KMS-11 (cell line): ENCODE measurements at regions not wholly inside any gene's neighbourhood (a gene's known extent, or its start where the extent isn't known, plus 50 kb on each side); places are given as distances from the start of the nearest gene placed in this dataset.

Experiments
- H2AFZ ChIP-seq: fragments of 200-600 bp; sonication (generic); 2 replicates; pipeline ENCODE4 v1.6.1; 2016; ENCODE audit warnings: antibody characterized with exemption, mixed run types, low read depth
- H3K27ac ChIP-seq: fragments of 200-600 bp; sonication (generic); 2 replicates; pipeline ENCODE4 v1.6.1; 2016; ENCODE audit warnings: mild to moderate bottlenecking, mixed run types
- H3K27me3 ChIP-seq: fragments of 200-600 bp; sonication (generic); 2 replicates; pipeline ENCODE4 v1.6.1; 2017; ENCODE audit warnings: mild to moderate bottlenecking, low read depth, mixed run types, moderate library complexity; ENCODE audit not compliant: insufficient read depth
- H3K36me3 ChIP-seq: fragments of 200-600 bp; sonication (generic); 2 replicates; pipeline ENCODE4 v1.6.1; 2017; ENCODE audit warnings: mild to moderate bottlenecking, mixed run types; ENCODE audit not compliant: insufficient read depth
- H3K4me1 ChIP-seq: fragments of 200-600 bp; sonication (generic); 2 replicates; pipeline ENCODE4 v1.6.1; 2016; ENCODE audit warnings: mild to moderate bottlenecking, low read depth, mixed run types; ENCODE audit not compliant: poor library complexity, severe bottlenecking
- H3K4me2 ChIP-seq: fragments of 200-600 bp; sonication (generic); 2 replicates; pipeline ENCODE4 v1.7.0; 2016; ENCODE audit warnings: mild to moderate bottlenecking, mixed run types
- H3K4me3 ChIP-seq: fragments of 200-600 bp; sonication (generic); IDR thresholded peaks from 2 replicates; pipeline ENCODE4 v1.6.1; 2017; ENCODE audit warnings: low read depth, low read length, mixed read lengths; ENCODE audit not compliant: insufficient read depth
- H3K79me2 ChIP-seq: fragments of 200-600 bp; sonication (generic); 2 replicates; pipeline ENCODE4 v1.6.1; 2016; ENCODE audit warnings: low read depth, mixed run types; ENCODE audit not compliant: insufficient read depth
- H3K9ac ChIP-seq: fragments of 200-600 bp; sonication (generic); 2 replicates; pipeline ENCODE4 v1.6.1; 2016; ENCODE audit warnings: mild to moderate bottlenecking, mixed run types
- H4K20me1 ChIP-seq: fragments of 200-600 bp; sonication (generic); 2 replicates; pipeline ENCODE4 v1.6.1; 2016; ENCODE audit warnings: mild to moderate bottlenecking, mixed run types; ENCODE audit not compliant: insufficient read depth
- CTCF ChIP-seq: fragments of 200-600 bp; sonication (generic); conservative IDR thresholded peaks from 2 replicates; pipeline ENCODE4 v1.6.1; 2017; ENCODE audit warnings: low read depth, mild to moderate bottlenecking, antibody characterized with exemption, low read length, moderate library complexity, mixed read lengths

GRCh38 chr1:195709821-195710220 is 898.4 kb downstream of the KCNT2 start:
- H3K4me2 ChIP-seq = no peak overlapping the region
- no peak overlapping the region for H3K27ac ChIP-seq
- no peaks in the 10 kb centered on the region for H3K4me1 ChIP-seq
- no peaks in the 10 kb centered on the region for H3K79me2 ChIP-seq
- no peak overlapping the region for H3K9ac ChIP-seq
- H2AFZ ChIP-seq = no peak overlapping the region
- no peak for TF ChIP-seq CTCF
- H3K27me3 ChIP-seq = no peaks in the 10 kb centered on the region
- no peak overlapping the region for H3K4me3 ChIP-seq
- no peaks in the 10 kb centered on the region for H4K20me1 ChIP-seq
- H3K36me3 ChIP-seq = no peaks in the 10 kb centered on the region

- no peak overlapping the region for H3K27ac ChIP-seq
- H3K4me1 ChIP-seq = peaks cover 4% of the 10 kb centered on the region
- H3K79me2 ChIP-seq = no peaks in the 10 kb centered on the region
- no peak overlapping the region for H2AFZ ChIP-seq
- no peak overlapping the region for H3K9ac ChIP-seq
- H3K4me3 ChIP-seq = no peak overlapping the region
- H4K20me1 ChIP-seq = no peaks in the 10 kb centered on the region
- no peaks in the 10 kb centered on the region for H3K27me3 ChIP-seq
- TF ChIP-seq CTCF = no peak
- no peak overlapping the region for H3K4me2 ChIP-seq
- no peaks in the 10 kb centered on the region for H3K36me3 ChIP-seq
These were observed 904.2 kb downstream of the KCNT2 start for GRCh38 chr1:195704028-195704427.

DNA sequence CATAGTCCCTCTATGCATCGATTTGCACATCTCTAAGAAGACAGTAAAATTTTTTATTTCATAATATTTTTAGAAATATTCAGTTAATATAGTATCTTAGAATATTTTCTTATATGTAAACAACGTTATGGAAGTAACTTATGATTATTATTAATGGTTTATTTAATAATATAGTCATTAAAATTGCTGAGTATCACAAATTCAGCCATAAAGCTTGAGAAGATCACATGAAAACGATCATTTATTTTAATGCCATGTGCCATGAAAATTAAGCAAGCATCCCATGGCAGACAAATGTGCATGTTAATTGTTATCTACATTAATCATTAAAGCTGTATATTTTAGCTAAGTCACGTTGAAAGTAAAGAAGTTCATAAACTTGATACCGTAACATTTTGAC is 907.1 kb downstream of the KCNT2 start:
- TF ChIP-seq CTCF = no peak
- no peaks in the 10 kb centered on the region for H4K20me1 ChIP-seq
- H3K27me3 ChIP-seq = no peaks in the 10 kb centered on the region; the same call in 1 of the 2 replicates
- no peaks in the 10 kb centered on the region for H3K36me3 ChIP-seq
- peaks cover 26% of the 10 kb centered on the region for H3K4me1 ChIP-seq
- no peak overlapping the region for H3K4me2 ChIP-seq
- H3K79me2 ChIP-seq = no peaks in the 10 kb centered on the region
- no peak overlapping the region for H3K9ac ChIP-seq
- no peak overlapping the region for H3K4me3 ChIP-seq
- H2AFZ ChIP-seq = no peak overlapping the region
- no peak overlapping the region for H3K27ac ChIP-seq

- Histone ChIP-seq H4K20me1 (no peaks in the 10 kb centered on the region), H2AFZ (no peak overlapping the region), H3K36me3 (no peaks in the 10 kb centered on the region), H3K4me2 (peak overlapping the region; percentile 34), H3K27ac (no peak overlapping the region), H3K9ac (no peak overlapping the region), H3K79me2 (no peaks in the 10 kb centered on the region), H3K4me3 (no peak overlapping the region), H3K27me3 (no peaks in the 10 kb centered on the region; the same call in 1 of the 2 replicates), H3K4me1 (peaks cover 24% of the 10 kb centered on the region)
- no peak for TF ChIP-seq CTCF
These were observed 911.1 kb downstream of the KCNT2 start for GRCh38 chr1:195697130-195697529.
